AG10803 (cell line): ENCODE measurements at regions not wholly inside any gene's neighbourhood (a gene's known extent, or its start where the extent isn't known, plus 50 kb on each side); places are given as distances from the start of the nearest gene placed in this dataset.

Source experiments
- DNase-seq: peaks from one replicate; pipeline ENCODE4 v3.0.0; 2010; ENCODE audit warnings: low read depth
- H3K4me3 ChIP-seq: 2 replicates; pipeline ENCODE4 v1.5.1; 2011; ENCODE audit warnings: mild to moderate bottlenecking, low read length, control low read depth
- TF ChIP-seq, protein P1 (sequence below): conservative IDR thresholded peaks from 2 replicates; pipeline ENCODE4 v1.5.1; 2011; ENCODE audit warnings: mild to moderate bottlenecking, low read length, control low read depth, inconsistent platforms

DNA sequence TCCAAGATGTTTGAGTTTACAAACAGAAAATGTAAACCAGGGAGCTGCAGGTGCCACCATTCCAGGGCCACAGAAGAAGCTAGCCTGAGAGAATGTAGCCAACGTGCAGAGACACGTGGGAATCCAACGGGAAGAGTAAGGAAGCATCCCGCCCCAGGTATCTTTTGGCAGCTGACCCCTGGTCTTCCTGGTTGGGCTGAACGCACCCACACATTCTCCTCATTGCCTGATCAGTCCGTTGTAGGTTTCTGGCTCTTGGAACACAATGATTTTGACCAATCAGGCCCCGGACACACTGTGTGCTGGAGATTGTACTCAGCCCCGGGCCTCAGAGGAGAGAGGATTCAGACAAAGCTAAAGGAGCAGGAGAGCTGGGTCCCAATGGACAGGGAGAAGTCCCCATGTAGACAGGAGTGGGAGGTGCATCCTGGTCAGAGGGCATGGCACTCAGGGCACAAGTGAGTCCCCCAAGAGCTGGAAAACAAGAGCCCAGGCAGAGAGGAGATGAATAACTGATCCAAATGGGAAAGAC, 102.3 kb downstream of the TPRA1 start:
- TF ChIP-seq, protein P1, sequence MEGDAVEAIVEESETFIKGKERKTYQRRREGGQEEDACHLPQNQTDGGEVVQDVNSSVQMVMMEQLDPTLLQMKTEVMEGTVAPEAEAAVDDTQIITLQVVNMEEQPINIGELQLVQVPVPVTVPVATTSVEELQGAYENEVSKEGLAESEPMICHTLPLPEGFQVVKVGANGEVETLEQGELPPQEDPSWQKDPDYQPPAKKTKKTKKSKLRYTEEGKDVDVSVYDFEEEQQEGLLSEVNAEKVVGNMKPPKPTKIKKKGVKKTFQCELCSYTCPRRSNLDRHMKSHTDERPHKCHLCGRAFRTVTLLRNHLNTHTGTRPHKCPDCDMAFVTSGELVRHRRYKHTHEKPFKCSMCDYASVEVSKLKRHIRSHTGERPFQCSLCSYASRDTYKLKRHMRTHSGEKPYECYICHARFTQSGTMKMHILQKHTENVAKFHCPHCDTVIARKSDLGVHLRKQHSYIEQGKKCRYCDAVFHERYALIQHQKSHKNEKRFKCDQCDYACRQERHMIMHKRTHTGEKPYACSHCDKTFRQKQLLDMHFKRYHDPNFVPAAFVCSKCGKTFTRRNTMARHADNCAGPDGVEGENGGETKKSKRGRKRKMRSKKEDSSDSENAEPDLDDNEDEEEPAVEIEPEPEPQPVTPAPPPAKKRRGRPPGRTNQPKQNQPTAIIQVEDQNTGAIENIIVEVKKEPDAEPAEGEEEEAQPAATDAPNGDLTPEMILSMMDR = no peak

DNA sequence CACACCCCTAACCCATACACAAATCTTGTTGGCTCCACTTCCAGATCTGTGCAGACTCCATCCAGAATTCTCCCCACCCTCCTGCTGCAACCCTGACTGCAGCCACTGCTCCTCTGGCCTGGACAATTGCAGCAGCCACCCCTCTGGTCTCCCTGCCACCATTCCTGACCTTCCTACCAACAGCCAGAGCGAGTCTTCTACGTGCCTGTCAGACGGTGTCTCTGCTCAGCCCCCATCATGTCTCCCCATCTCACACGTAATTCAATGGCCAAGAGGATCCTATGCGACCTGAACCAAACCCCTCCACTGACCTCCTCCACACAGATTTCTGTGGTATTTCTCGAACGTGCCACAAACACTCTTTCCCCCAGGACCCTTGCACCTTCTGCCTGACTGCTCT, 103.3 kb downstream of the TPRA1 start:
- H3K4me3 ChIP-seq = no peak overlapping the region
- no peak for DNase-seq
- TF ChIP-seq, protein P1 = no peak

More for the DNA sequence above, 102.3 kb downstream of the TPRA1 start:
- no peak overlapping the region for H3K4me3 ChIP-seq
- no peak for DNase-seq

DNA sequence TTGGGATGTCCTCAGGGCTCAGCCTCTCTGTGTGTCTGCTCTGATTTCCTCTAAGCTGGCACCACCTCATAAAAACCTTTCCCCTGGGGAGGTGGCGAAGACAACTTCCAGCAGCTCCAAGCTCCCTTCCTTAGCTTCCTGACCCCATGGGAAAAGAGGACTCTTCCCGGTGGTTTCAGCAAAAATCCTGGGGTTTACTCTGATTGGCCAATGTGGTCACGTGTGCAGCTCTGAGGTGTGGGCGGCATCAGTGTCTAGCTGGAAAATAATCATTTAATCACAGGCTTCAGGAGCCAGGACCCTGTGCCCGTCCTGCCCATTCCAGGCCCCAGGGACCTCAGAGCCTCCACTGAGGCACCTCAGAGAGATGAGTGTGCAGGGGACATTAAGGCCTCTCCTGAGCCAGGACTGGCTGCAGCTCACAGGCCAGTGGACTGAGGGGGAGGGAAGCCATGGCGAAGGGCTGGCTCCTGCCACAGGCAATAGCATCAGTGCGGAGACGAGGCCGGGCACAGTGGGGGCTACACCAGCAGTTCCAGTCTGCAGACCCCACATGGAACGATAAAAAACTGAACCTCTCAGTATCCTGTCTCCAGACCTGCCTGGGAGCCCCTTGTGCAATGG, 104.1 kb downstream of the TPRA1 start:
- H3K4me3 ChIP-seq = no peak overlapping the region
- TF ChIP-seq, protein P1 = no peak
- DNase-seq = no peak

DNA sequence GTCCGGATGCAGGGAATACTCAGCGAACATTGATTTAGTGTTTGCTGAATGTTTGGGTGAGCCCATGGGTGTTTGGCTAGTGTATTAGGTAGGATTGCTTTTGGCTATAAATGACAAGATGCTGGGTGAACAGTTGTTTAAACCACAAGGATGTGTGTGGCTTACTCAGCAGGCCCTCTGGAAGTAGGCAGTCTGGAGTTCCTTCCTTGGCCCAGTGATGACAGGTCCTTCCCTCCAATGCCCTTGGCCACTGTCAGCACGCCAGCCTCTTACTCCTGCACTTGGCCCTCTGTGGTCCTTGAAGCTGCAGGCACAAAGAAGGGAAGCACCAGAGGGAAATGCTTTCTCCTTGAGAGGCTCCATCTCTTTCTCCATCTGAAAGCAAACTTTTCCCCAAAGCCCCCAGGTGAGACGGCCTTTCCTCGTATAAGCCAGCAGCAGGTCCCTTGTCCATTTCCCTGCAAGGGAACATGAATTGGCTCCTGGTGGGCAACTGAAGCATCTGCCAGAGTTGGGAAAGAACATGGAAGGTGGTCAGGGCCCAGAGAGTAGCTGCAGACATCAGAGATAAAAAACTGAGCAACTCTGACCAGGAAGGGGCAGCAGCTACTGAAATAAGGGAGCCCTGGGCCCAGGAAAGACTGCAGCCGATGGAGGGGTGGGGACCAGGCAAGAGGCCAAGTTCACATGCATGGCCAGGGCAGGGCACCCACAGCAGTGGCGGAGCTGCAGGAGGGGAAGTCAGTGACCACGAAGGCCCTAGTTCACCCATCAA, 105.0 kb downstream of the TPRA1 start:
- no peak for DNase-seq
- TF ChIP-seq, protein P1 = no peak
- H3K4me3 ChIP-seq = no peak overlapping the region

DNA sequence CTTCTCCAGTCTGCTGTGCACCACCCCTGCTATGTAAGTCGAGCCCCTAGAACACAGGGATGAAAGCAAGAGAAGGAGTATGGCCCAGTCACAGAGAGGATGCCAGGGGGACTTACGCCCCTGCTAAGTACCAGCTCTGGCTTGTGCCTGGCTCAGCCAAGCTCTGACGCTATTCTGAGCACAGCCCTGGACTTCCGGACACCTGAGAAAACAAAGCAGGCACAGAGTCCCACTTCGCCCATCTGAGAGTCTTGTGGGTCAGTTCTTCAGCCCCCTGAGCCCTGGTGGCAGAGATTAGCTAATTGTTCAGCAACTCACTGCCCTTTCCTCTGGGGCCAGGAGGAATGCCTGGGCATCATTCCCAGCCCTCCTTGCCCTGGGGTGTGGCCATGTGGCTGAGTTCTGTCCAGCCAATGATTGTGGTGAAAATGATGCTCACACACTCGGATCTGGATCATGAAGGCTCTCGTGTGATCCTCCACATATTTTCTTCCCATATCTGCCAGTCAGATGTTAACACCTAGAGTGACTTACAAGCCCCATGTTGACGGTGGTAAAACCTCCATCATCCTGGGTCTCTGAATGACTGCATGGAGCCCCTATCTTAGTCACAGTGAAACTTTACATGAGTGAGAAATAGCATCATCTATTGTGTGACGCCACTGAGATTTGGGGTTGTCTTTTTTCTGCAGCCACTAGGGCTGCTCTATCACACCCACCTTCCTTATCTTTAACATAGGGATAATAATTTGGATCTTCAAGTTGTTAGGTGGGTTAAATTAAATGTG, 105.7 kb downstream of the TPRA1 start:
- no peak overlapping the region for H3K4me3 ChIP-seq
- DNase-seq = peak; percentile 48
- TF ChIP-seq, protein P1 = no peak

DNA sequence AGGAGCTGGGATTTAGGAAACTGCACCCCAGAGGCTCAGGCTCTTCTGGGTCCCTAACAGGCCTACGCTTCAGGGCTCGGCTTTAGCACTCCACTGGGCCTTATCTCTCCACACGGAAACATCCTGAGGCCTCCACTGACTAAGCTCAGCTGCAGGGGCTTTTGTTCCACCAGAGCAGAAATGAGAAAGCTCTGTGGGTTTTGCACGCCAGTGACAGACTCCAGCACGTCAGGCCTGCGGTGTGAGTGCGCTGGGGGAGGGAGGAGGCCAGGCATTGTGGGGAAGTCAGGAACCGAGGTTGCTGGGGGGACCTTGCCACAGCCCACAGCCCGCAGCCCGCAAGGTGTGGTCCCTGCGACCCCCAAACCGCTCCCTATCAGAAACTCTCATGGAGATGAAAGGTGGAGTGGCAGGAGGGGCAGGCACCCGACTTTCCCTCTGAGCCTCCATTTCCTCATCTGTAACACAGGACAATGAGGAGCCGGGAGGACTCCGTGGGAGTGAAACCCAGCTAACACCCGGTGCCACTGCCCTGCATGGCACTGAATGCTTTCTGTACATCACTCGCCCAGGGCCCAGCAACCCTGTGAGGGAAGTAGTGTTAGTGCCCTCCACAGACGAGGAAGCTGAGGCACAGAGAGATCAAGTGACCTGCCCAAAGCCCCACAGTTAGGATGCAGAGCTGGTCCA, 106.5 kb downstream of the TPRA1 start:
- no peak overlapping the region for H3K4me3 ChIP-seq
- TF ChIP-seq, protein P1 = no peak
- no peak for DNase-seq
